H1 (cell line): ENCODE measurements at regions not wholly inside any gene's neighbourhood (a gene's known extent, or its start where the extent isn't known, plus 50 kb on each side); places are given as distances from the start of the nearest gene placed in this dataset.
A peak's percentile ranks its signal among the peaks of the same experiment; 100 is the strongest.

Experiments used
- POLR2AphosphoS5 ChIP-seq: IDR thresholded peaks from 2 replicates; pipeline ENCODE4 v1.6.1; 2011; ENCODE audit warnings: low read depth, low read length

DNA sequence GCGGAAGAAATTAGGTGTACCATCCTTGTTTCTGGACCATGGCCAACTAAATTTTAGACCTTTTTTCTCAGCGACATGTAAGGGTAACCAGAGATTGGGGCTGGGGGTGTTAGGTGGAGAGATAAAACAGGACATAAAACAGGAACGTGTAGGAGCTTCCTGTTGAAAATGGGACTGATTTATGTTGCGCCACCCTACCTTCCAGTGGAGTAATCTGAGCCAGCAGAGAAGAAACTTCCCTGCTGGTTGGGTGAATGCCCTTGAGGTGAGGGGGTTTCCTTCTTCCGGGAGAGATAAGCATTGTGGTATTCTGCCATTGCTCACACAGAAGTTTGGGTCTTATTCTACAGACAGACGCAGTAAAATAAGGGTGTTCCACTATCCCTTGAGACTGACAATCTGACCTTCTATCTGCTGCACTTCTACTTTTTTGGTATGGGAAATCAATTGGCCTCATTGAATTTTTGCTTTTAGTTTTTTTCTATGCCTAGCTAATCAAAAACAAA is 417.6 kb downstream of the PCNX1 start (continued):
- TF ChIP-seq POLR2AphosphoS5, result peak; percentile 37; the same call in 1 of the 2 replicates
